Heart left ventricle (tissue), 13 donors: ENCODE measurements at regions not wholly inside any gene's neighbourhood (a gene's known extent, or its start where the extent isn't known, plus 50 kb on each side); places are given as distances from the start of the nearest gene placed in this dataset.

ENCODE experiments used
- CTCF ChIP-seq, 12 donors: fragments of 200-600 bp; sonication (generic) in 4 of 12; IDR thresholded peaks; one replicate each; pipeline versions ENCODE4 v1.5.0 to v1.8.0; 2018 to 2022; ENCODE audit warnings: antibody characterized with exemption in 12 of 12, mild to moderate bottlenecking in 5 of 12
- POLR2A ChIP-seq, 2 donors: fragments of 450-650 bp; IDR thresholded peaks; one replicate each; pipeline ENCODE4 v1.6.1; 2017; ENCODE audit warnings: antibody characterized with exemption in 2 of 2, mild to moderate bottlenecking in 2 of 2, moderate library complexity in 2 of 2
- donor health status: ischemic (EF 13 %, LVEDD 7.1; RV severe dilation, severe dysfunction).
- donor health status: DM: no; HTN: yes; CAD: no.
- donor health status: DM: no; HTN: no; CAD: no.
- donor health status: ischemic (EF 25% LVEDD 6.9; RV normal size, moderate dysfunction).
- donor health status: ischemic (EF 25% LVEDD 5.7; RV mildly dilated, moderate dysfunction).
- donor health status: ischemic (EF 35%, LVEDD 5.7; RV mildly dilated, moderate dysfunction).
- donor health status: nonischemic (EF 11% LVEDD 7.7; RV severe dilation, severe dysfunction).
- donor health status: DM: yes; HTN: yes; CAD: no.
- donor health status: PGD.
- donor health status: ischemic (EF 29% LVEDD 5.4; RV normal size, mild dysfunction).
- donor health status: nonischemic (EF 23%, LVEDD 6.1; RV moderate dilation, normal function).

DNA sequence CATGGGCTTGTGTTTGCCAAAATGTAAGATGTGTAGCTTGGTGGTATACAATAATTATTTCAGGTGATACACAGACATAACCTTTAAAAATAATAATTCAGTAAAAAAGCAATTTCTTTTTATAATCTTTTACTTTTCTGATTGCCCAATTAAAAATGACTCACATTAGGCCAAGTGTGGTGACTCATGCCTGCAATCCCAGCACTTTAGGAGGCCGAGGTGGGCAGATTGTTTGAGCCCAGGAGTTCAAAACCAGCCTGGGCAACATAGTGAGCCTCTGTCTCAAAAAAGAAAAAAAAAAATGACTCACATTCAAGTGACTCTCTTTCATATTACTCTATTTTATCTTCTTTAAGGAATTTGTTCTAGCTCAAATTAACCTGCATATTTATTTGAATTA is 449.4 kb upstream of the HTR2C start:
- no peak for TF ChIP-seq CTCF (IDR thresholded peaks at IDR 0.05)
- TF ChIP-seq POLR2A (IDR thresholded peaks at IDR 0.05) = no peak
